Esophagus muscularis mucosa (tissue), 4 donors: ENCODE measurements at regions not wholly inside any gene's neighbourhood (a gene's known extent, or its start where the extent isn't known, plus 50 kb on each side); places are given as distances from the start of the nearest gene placed in this dataset.

Experiments
- CTCF ChIP-seq, 3 experiments: fragments of 200-600 bp in 2 of 3; fragments of 450-650 bp in 1 of 3; sonication (generic) in 2 of 3; IDR thresholded peaks; one replicate each; pipeline ENCODE4 v1.5.1; 2017 to 2019; ENCODE audit warnings: antibody characterized with exemption in 3 of 3, mild to moderate bottlenecking in 2 of 3, moderate library complexity in 1 of 3
- EP300 ChIP-seq: sonication (generic); formaldehyde crosslinking; IDR thresholded peaks from one replicate; pipeline ENCODE4 v1.6.1; 2017; ENCODE audit warnings: antibody characterized with exemption
- POLR2A ChIP-seq: fragments of 450-650 bp; IDR thresholded peaks from one replicate; pipeline ENCODE4 v1.6.1; 2017; ENCODE audit warnings: antibody characterized with exemption, moderate library complexity, mild to moderate bottlenecking, low read depth
- POLR2AphosphoS5 ChIP-seq, 2 donors: sonication (generic); formaldehyde crosslinking; IDR thresholded peaks; one replicate each; pipeline ENCODE4 v1.6.1; 2017; ENCODE audit warnings: antibody characterized with exemption in 2 of 2

DNA sequence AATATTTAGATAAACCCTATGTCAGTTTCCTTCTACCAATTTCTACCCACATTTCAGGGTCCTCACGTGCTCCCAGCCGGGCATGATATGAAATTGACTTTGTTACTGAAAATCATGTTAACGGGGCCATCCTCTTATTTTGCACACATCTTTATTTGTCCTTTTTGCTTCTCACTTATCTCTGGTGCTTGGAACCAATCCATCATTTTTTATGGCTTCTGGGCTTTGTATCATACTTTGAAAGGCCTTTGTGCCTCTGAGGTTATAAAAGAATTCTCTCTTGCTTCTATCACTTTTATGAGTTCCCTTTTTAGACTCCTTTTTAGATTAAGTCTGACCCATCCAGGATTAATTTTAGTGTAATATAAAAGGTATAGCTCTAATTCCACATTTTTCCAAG is 81.7 kb upstream of the PRNP start:
- TF ChIP-seq EP300 = no peak
- TF ChIP-seq POLR2A = no peak
- TF ChIP-seq CTCF (IDR thresholded peaks at IDR 0.05) = no peak
- TF ChIP-seq POLR2AphosphoS5 (IDR thresholded peaks at IDR 0.05) = no peak
